ENCODE measurements at regions not wholly inside any gene's neighbourhood (a gene's known extent, or its start where the extent isn't known, plus 50 kb on each side); places are given as distances from the start of the nearest gene placed in this dataset.

DNA sequence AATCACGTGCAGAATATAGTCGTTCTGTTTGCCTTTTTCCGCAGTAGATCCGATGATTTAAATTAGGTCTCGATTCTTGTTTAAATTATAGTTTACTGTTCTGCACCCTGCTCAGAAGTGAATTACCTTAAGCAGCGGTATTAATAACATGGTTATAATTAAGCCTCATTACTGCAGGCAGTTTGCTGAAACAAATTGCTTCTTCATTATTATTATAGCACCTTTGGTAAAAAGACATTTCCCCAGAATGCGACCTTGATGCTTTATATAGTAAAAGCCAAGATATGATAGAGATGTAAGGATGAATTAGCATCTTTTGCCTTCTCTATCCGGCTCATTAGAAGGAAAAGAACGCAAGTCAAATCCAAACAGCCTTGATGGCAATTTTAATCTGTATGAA, 625.2 kb upstream of the CADM1 start:
- no peak for DNase-seq

DNA sequence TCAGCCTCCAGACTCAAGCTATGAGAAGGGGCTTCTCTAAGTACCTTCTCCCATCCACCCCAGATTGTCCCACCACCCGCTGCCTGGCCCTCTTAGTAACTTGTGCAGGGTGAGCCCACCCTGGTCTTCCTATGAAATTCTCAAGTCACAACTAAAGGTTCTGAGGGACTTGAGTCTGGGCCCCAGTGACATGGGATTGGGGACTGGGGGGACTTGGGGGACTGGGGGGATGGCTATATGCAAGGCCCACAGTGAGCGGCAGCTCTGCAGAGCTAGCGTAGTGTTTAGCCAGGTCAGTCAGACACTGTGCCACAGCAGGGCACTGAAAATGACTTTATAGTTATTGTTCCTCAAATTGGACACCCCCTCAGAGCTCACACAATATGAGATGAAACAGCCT, 622.3 kb upstream of the CADM1 start:
- DNase-seq = no peak

DNA sequence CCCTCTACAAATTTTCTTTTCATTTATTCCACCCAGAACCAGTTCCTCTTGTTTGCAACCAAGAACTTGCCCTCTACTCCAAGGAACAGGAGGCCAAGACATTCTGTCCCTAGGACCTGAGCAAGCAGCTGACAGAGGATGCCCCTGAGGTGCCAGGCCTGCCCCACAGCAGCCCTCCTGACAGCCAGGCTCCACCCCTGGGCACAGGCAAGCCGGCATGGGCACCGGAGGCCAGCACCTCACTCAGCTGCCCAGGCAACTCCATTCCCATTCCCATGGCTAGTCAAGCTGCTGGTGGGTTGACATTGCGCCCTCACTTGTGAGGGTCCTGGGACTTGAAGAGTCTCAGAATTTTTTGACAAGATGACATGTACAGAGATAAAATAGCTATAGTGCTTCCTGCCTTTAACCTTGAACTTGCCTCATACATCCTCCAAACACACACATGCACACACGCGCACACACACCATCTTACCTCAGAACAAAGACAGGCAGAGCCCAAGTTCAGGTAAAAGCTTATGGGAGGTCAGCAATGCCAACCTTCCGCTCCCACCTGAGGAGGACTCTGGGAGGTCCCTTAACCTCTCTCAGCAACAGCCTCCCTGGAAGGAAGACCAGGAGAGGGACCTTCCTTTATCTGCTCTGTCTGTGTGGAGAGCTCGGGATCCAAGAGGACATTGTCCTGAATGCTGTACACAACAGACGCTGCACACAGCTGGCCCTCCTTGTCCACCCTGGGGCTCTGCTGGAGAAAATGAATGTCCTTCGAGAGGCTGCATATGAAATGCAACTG, 620.9 kb upstream of the CADM1 start:
- DNase-seq = no peak

DNA sequence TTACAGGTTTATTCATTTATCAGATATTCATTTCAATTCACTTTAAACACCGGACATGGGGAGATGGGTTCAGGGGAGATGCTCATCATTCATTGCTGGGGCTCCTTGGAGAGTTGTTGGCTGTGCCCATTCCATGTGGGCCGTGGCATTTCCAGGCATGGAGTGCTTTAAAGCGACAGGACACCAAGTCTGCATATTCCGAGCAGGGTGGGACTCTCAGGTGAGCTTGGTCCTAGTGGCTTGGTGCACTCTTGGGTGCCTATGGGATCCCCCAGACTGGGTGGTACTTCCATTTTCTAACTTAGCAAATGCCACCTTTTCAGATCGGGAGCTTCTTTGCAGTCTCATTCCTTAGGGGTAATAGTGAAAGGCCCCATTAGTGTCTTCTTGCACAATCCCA, 619.5 kb upstream of the CADM1 start:
- DNase-seq = no peak

DNA sequence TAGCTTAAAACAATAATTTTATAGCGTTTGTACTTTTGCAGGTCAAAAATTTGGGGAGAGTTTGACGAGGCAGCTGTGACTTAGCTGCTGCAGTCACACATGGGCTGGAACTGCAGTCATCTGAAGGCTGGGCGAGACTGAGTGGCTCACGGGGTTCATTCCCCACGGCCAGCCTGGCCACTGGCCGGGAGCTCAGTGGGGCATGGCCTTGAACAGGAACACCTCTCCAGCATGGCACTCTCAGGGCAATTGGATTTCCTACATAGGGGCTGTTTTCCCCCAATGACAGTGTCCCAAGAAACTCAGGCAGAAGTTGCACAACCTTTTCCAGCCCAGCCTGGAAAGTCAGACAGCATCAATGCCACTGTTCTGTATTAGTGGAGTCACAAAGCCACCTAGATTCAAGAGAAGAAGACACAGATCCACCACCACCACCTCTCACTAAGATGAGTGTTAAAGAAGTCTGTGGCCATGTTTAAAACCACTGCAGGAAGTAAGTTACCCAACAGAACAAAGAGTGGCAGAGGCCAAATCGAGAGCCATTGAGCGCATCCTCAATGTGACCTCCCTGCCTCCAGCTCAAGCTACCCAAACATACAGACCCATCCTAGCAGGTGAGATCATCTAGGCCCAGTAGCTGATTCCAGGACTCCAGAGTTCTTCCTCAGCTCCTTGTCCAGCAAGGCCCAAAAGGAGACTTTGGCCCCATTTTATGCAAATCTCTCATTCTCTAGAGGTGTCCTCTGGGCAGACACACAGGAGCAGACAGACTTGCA, 618.7 kb upstream of the CADM1 start:
- no peak for DNase-seq

DNA sequence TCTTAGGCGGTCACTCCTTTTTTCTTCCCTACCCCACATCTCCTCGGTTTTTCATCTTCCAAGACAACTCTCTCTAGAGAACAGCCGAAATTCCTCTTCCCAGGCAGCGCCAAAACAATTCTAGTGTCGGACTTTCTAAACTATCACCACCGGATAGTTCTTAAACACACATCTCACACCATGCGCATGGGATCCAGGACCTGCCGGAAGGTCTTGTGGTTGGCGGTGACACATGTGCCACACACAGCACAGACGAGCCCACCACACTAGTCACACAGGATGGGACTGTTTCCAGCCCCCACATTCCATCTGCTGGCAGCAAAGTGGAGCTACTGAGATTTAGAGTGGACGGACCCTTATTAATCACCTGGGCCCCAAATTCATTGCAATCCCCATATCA, 614.9 kb upstream of the CADM1 start:
- no peak for DNase-seq

DNA sequence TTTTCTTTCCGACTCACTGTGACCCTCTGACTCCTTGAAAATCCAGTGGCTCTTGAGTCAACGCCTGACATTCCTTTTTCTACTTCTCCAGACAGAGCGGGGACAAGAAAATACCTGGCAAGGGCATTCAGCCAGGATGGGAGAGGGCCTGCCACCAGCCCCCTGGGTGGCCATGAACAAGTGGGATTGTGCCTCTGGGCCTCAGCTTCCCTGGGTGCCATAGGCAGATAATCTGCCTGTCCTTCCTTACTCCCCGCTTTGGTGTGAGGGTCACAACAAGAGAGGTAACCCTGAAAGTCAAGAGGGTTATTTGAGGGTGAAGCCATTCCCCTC, 613.9 kb upstream of the CADM1 start:
- no peak for DNase-seq

DNA sequence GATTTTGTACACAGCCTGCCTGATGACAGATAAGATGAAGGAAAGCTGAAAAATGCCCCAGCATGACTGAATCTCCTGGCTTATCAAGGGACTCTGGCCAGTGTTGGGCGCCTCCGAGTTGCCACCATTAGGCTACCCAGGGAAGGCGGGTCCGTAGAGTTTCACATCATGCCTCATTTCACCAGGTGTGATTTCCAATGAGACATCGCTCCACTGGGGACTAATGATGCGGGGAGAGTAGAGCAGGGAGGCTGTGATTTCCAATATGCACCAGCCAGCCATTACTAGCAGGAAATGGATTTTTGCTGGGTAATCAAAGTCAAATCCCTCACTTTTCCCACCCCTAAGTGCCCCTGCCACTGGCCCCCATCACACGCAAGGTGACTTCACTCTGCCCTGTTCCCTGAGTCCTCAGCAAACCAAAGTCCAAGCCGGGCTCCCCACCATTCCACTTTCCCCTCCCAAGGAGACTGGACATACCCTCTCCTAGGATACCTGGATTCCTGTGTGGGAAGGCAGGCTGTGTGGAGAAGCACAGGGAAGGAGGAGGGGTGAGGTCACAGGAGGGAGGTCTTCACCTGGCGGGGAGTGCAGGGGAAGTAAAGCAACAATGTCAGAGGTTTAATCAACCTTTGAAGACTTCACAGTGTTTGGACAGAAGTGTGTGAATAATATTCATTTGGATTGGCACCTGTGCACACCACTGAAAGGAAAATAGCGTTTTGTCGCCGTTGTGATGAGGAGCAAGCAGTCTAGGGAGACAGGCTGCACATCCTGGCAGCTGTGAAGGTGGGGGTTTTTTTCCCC, 613.3 kb upstream of the CADM1 start:
- no peak for DNase-seq

DNA sequence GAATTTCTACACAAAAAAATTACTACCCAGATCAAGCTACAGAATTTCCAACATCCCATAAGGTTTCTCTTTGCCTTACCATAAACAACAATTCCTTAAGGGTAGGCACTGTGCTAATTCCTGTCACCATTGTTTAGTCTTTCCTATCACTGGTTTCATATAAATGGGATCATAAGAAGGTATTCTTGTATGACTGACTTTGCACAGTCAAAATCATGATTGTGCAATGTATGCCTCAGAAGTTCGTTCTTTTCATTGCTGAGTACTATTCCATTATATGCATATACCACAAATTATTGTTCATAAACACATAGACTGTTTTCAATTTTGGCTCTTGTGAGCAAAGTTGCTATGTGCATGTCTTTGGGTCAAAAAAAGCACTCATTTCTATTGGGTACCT, 611.6 kb upstream of the CADM1 start:
- no peak for DNase-seq

DNA sequence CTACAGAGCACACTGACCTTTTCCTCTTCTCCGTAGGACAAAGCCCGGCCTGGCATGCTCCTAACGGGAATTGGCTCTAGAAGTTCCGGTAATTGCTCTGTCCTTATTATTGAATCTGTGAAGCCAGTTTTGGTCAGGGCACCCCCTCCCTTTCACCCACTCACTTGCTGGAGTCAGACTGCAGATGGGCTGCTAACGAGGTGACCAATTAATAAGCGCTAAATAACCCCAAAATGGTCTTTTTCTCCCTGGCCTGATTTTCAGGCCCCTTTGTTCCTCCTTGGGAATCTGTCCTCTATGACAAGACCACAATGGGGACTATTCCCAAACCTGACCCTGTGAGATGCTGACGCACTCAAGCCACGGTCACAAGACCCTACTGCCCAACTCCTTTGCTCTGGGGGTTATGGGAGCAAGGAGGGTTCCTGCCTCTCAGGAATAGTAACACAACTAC, 610.0 kb upstream of the CADM1 start:
- DNase-seq = no peak

DNA sequence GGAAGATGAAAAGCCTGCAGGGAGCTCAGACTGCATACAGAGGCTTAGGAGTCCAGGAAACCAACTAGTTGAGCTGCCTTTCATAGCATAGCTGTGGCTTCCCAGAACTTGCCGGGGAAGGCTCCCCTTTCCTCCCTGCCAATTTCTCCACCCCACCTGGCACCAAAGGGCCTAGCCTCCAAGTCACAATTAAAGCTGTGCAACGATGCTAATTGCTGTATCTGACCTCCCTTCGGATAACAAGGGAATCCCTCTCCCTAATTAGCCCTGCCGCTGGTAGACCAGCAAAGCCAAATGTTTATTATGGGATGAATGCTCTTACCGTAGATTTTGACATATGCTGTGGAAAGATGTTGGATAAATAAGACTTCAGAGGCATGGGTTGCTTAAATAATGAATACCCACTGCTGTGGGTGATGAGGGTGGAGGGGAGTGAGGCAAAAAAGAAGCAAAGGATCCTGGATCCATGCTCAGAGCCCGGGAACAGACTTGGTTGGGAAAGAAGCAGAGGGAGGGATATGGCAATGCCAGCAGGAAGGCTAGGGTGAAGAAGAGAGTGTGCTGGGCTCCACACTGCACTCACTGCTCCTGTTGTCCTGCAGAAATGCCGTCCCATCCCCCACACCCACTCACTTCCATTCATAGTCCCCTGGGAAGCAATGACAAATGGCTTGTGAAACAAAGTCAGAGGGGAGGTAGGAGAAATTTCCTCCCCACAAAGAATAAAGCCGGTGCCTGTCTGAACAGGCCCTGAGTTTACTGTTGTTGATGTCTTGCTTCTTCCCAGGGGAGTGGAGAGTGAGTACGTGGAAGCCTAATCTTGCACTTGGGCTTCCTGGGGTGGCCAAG, 608.1 kb upstream of the CADM1 start:
- DNase-seq = no peak

DNA sequence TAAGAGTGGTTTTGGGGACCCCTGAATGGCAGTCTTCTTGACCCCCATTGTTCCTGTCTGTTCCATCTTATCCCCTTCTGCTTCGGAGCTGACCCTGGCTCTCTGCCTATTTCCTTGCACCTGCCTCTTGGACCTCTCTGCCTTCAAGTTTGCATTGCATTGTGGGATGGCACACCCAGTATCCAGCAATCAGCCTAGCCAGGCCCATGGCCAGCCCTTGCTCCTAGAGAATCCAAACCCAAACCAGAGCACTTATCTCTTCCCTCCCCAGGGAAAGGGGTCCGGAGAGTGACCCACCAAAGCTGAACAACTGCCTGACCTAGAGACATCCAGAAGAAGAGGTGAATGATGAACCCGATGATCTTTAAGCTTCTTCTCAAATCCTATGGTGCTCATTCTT, 607.3 kb upstream of the CADM1 start:
- no peak for DNase-seq

DNA sequence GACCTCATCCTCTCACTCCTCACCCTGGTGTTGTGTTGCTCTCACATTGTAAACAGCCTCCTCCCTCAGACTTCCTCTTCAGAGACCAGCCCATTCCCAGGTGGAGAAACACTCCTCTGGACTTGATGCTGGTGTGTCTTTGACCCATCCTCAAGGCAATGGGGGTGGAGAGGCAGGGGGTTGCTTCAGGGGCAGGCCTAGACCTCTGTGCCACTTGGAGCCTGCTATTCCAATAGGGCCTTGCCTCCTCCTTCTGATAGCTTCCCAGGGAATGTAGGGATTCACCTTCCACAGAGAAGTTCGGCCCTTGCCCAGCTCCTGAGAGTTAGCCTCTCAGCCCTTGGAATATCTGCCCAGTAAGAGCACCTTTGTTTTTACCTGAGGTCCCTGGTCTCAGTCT, 606.6 kb upstream of the CADM1 start:
- DNase-seq = no peak

DNA sequence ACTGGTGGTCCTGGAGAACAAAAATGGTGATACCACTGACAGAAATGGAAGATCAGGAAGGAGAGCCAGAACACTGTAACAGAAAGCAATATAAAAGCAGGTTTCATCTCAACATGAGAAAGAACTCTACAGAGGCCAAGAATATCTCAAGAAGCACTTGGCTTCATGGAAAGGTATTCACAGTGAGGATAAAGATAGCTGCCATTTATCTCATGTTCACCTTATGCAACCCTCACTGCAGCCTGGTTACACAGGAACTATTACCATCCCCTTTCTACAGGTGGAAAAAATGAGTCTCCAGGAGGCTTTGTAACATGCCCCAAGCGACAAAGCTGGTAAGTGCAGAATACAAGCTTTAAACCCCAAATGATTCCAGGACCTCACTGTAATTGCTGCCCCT, 606.1 kb upstream of the CADM1 start:
- DNase-seq = no peak

DNA sequence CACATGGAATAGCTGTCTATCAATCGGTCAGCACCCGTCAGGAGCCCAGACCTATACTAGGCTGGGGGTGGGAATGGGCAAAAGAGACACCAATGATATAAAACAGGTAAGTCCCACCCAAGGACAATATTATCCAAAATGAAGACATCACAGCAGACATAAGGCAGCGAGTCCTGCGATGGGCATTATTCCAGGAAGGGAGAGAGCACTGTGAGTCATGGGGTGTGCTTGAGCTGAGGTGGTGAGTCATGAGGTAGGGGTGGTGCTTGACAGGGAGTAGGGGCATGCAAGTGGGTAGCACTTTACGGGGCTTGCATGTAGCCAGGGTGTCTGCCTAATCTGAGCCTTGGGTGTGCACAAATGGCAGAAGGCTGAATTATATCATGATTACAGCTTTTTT, 605.0 kb upstream of the CADM1 start:
- DNase-seq = no peak

DNA sequence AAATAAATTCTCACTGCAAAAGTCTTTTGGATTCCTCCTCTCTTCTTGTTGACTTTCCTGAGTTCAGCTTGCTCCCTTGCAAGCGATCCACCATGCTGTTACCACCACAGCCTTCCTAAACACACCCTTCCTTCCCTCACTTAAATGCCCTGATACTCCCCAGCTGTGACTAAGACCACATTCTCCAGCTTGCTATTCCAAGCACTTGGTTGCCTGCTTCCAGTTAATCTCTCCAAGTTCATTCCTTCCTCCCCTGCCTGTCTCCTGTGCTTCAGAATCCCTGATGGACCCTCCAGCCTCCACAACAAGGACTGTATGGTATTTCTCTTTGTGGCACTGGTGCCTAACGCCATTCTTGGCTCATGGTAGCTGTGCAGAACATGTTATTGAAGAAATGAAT, 603.9 kb upstream of the CADM1 start:
- DNase-seq = no peak

DNA sequence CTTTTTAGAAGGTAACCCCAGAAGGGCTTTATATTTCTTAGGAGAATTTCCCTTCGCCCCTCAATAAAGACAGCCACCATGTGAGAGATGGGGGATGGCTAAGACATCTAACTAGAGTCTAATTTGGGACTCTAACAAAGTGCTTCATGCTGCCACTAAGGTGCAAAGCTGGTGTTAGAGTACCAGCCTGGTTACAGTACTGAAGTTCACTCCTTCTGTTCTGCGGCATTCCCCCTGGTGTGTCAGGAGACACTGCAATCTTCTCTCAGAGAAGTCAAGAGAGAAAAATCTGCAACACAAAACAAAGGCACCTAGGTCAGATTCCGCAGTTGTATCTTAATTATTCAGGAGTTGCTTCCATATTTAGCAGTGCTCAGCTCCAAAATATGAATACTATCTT, 603.0 kb upstream of the CADM1 start:
- DNase-seq = no peak

DNA sequence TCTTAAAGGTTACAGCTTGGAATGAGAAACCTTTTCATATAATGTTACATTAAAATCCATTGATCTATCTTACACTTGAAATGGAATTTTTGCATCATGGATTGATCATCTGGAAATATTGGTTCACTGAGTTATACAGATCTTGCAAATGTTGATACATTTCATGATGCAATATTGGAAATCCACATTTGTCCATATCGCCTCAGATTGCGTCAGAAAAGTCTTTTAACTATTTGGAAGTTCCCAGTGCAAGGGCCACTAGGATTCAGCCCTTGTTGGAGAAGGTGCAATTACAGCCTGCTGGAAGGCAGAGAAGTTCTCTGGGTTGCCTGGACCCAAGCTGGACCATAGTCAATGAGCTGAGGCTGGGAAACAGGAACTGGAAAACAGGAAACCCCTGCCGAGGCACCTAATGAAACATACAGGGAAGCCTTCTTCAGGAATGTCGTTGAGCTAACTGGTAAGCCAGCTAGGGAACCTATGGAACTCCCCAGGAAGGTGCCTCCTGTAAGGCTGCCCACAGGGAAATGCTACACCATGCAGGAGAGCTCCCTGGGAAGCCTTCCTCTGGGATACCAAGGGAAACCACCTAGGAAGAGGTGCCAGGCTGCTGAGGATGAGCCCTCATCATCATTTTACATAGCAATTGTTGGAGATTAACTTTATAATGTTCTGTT, 600.4 kb upstream of the CADM1 start:
- no peak for DNase-seq

DNA sequence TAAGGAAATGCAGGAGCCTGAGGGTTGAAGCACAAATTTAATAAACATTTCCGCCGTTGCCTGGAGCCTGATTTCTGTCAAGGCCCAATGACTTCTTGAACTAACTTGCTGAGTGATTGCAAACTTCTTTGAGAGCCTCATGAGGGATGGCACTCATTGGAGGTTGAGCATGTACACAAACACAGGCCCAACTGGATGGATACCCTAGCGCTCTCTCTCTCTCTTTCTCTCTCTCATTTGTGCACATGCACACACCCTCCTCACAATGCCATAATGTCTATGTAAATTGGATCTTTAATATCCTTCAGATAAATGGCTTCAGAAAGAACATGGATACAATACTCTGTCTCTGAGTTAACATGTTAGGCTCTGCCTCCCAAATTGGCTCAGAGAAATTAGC, 597.7 kb upstream of the CADM1 start:
- no peak for DNase-seq

DNA sequence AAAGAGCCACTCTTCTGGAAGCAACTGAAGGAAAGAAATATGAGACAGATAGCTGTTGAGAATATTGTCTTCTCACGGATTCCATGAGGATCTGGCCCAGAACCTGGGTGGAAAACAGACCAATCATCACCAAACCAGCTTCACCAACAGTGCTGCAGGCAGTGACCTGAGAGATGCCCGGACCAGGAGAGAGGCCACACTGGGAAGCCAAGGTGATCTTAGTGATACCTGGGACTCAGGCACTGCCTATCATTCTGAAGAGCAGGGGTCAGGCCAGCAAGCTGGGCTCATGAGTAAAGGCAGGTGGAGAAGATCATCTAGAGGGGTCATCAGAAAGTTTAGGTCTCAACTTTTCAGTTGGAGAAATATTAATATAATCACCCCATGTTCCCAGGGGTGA, 595.8 kb upstream of the CADM1 start:
- DNase-seq = no peak

DNA sequence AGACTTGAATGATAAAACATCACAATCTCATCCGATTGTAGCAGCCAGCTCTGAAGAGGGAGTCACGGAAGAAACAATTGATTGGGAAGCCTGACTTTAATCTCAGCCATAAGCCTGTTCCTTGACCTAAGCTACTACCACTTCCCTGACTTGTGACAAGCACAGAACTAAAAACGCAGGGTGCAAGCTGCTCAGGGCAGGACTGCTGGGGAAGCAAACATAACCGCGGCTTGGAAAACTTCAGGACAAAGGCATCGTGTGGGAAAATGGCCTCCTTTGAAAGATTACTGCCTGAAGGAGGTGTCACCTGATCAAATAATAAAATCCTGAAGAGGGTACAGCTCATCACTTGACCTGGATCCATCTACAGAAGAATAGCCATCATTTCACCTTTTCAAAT, 595.3 kb upstream of the CADM1 start:
- DNase-seq = no peak
